ENCODE measurements at regions not wholly inside any gene's neighbourhood (a gene's known extent, or its start where the extent isn't known, plus 50 kb on each side); places are given as distances from the start of the nearest gene placed in this dataset.

- no peak for TF ChIP-seq POLR2A (IDR thresholded peaks at IDR 0.05)
- no peak for TF ChIP-seq CTCF (IDR thresholded peaks at IDR 0.05)
Measured at GRCh38 chr1:82934074-82934473, 1064.9 kb downstream of the TTLL7 start.
